SU-DHL-6 (cell line): ENCODE measurements at regions not wholly inside any gene's neighbourhood (a gene's known extent, or its start where the extent isn't known, plus 50 kb on each side); places are given as distances from the start of the nearest gene placed in this dataset.

Experiments
- CTCF ChIP-seq: fragments of 200-600 bp; sonication (generic); IDR thresholded peaks from one replicate; pipeline ENCODE4 v1.5.1; 2017; ENCODE audit warnings: antibody characterized with exemption, mild to moderate bottlenecking, low read length, moderate library complexity; ENCODE audit not compliant: insufficient read depth, poor library complexity, severe bottlenecking
- EZH2phosphoT487 ChIP-seq: fragments of 200-600 bp; sonication (generic), shearing (Covaris generic); conservative IDR thresholded peaks from 2 replicates; pipeline ENCODE4 v1.6.1; 2018; ENCODE audit warnings: mild to moderate bottlenecking, antibody characterized with exemption, low read length, moderate library complexity, mixed read lengths

GRCh38 chr4:127155116-127155515 is 477.6 kb upstream of the INTU start:
- no peak for TF ChIP-seq CTCF
- no peak for TF ChIP-seq EZH2phosphoT487
